ENCODE measurements at regions not wholly inside any gene's neighbourhood (a gene's known extent, or its start where the extent isn't known, plus 50 kb on each side); places are given as distances from the start of the nearest gene placed in this dataset.

DNA sequence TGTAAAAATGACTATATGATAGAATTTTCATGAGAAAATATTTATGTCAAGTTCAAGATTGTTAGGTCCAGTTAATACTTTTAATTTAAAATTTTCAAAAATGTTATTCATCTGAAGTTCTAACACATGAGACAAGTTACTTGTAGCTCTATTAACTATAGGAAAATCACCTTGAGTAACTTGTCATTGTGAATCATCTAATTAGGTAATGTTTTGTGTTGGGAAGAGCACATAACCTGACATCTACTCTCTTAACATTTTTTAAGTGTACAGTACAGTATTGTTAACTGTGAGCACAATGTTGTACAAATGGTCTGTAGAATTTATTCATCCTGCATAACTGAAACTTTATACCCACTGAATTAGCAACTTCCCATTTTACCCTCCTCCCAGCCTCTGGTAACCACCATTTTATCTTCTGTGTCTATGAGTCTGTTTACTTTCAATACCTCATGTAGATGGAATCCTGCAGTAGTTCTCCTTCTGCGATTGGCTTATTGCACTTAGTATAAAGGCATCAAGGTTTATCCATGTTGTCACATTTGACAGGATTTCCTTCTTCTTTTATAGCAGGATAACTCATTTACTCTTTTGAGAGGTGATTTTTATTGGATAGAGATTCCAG lies 54.6 kb downstream of the ARL4A start:
- no peak for DNase-seq

DNA sequence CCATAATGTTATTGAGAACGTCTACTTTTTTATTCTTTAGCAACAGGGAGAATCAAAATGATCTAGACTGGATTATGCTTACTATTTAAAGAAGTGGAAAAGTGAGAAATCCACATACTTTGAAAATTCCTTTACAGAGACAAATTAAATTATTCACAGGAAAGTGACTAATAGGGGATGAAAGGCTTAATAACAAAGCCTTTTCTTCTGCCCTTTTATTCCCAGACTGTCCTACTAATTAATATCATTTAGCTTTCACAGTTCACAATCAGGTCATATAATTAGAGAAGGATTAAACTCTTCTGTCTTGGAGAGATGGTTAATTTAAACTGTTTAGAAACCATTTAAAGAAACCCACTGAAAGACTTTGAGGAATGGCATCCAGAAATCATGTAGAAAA lies 58.8 kb downstream of the ARL4A start:
- DNase-seq = no peak

DNA sequence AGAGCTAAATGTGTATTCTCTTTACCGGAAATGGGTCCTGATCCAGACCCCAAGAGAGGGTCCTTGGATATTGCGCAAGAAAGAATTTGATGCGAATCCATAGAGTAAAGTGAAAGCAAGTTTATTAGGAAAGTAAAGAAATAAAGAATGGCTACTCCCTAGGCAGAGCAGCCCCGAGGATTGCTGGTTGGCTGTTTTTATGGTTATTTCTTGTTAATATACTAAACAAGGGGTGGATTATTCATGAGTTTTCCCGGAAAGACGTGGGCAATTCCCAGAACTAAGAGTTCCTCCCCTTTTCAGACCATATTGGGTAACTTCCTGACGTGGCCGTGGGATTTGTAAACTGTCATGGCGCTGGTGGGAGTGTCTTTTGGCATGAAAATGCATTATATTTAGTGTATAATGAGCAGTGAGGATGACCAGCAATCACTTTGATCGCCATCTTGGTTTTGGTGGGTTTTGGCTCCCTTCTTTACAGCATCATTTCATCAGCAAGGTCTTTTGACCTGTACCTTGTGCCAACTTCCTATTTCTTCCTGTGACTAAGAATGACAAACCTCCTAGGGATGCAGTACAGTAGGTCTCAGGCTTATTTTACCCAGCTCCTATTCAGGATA lies 60.4 kb downstream of the ARL4A start:
- no peak for DNase-seq

DNA sequence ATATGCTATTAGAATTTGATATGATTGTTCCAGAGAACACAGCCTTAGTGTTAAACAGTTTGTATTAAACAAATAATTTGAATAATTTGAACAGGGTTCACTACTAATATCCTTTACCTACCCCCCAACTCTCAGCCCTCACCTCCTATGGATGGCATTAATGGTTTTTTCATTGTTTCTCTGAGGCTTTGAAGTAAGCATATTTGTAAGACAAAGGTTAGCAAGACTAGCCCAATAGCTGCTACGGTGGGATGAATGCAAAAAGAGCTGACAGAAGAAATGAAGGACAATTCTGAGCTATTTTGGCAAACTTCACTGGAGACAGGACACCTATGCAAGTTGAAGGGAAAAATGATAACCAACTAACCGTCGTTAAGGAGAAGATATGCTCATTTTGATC lies 61.6 kb downstream of the ARL4A start:
- DNase-seq = no peak

DNA sequence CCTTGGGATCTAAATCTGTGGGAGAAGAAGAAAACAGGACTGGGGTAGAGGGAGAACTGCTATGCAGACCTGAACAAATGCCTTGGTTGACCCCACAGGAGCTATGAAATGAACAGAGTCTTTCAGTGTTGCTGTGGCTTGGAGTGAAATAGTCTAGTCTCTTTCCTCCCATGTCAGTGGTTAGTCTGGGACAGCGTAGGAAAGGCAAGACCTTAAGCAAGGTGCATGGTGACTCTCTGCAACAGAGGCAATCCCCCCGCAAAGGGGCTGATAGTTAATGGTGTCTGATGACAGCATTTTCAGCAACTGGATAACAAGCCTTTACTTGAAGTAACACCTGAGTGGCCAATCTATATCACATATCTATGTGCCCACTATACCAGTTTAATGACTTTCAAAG lies 62.3 kb downstream of the ARL4A start:
- DNase-seq = no peak

DNA sequence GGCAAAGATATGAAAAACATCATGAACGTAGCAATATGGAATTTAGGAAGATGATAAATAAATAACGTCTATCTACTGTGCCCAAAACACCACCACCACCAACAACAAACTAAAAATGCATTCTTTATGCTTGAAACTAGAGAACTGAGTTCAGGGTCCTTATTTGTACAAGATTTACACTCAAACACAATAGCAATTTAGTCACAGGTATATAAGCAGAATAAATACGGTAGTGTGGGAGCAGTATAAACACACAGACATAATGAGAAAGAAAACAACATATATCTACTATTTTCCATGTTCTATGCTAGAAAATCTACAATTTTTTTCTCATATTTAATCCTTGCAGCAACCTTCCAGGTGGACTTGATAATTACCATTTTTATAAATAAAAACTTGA lies 64.3 kb downstream of the ARL4A start:
- DNase-seq = no peak

DNA sequence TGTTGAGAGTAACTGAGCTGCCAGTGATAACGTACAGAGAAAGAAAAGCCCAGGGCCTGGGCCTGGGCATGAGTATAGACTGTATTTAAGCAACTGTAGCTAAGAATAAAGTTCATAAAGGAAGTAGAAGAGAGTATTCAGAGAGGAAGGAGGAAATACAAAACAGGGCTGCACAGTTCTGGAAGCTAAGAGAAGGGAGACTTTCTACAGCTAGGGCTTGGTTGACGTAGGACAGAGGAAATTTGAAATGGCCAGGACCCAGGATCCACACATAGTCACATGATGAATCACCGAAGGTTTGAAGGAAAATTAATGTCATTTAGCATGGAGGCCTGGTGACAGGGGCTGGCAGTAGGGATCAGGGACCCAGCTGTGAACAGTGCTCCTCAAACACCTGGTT lies 66.7 kb downstream of the ARL4A start:
- no peak for DNase-seq

DNA sequence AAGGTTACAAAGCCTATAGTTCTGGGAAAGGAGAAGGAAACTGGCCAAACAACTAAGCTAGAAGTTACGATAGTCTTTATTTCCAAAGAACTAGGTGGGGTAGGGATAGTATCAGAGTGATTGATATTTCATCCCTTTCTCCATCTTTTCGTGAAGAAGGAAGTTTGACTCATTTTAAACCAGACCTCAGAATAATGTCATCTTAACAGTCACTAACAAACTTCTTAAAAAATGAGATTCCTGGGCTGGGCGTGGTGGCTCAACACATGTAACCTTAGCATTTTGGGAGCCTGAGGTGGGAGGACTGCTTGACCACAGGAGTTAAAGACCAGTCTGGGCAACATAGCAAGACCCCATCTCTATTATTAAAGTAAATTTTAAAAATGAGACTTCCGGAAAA lies 69.4 kb downstream of the ARL4A start:
- DNase-seq = no peak

DNA sequence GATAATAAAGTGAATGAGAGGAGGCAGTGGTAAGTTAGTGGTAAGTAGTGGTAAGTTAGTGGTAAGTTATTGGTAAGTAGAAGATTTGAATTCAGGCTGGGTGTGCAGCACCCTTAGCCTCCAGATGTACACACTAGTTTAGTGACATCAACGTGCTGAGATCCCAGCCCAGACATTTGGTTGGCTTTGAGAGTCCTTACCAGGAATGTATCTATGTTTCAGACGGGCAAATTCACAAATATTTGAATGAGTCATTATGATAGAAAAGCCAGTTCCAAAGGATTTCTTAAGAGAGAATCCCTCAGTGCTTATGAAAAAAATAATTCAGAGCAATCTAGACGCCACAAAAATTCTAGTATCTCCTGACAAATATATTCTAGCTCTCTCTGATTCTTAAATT lies 70.0 kb downstream of the ARL4A start:
- DNase-seq = no peak

DNA sequence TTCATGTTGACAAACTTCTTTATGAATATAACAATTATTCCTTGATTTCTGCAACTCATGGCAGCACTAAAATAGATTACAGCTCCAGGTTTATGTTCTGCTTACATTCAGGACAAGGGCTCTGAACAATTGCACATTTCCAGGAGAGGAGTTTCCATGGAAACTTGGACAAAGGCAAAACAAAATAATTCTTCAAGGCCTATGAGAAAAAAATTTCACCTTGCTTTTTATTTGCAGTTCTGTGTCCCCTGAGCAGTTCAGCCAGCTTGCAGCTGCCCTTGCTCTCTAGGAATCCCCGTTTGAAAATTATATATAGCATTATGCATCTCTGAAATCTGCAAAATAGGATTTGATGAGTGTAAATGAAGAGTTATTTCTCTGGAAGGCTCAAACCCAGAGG lies 71.7 kb downstream of the ARL4A start:
- no peak for DNase-seq

DNA sequence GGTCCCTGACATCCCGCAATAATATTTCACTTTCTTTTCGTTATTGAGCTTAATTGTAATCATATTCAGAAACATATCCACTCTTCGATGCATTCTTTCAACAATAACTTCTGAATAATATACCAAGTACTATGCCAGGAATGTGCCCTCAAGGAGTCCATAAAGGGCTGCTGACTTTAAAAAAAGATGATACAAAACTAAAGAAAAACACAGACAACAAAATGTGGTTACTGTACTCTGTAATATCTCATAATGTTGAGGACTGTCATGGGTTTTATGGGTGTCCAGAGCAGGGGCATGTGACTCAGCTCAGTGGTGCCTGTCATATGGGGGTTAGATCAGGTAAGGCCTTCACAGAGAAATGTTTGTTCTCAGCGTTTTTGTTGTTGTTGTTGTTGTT lies 73.7 kb downstream of the ARL4A start:
- no peak for DNase-seq

DNA sequence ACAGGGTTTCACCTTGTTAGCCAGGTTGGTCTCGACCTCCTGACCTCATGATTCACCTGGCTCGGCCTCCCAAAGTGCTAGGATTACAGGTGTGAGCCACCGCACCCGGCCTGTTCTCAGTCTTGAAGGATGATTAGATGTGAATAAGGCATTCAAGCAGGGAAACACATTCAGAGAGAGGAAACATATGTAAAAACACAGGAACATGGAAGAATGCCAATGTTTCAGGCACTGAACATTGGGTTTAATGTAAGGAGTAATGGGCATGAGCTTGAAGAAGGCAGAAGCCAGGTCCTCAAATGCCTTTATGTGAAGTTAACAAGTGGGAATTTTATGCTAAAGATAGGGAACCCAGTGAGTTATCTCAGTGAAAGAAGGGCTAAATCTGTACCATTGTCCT lies 74.3 kb downstream of the ARL4A start:
- DNase-seq = no peak

DNA sequence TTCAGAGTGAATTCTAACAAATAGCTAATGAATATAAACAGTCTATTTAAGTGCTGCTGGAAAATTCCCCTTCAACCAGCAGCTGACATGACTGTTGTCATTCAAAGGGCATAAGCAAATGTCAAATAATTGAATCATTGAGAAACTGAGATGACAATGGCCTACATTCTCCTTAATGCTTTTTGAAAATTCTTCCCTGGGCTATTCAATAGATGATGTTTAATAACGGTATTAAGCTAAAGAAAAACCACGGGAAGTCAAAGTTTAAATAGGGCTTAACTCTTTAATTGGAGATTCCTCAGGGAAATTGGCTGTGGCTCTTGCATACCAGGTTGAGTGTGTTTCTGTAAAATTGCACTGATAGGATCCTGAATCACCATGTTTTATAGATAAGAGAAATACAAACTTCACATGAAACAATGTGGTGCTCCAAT lies 77.0 kb downstream of the ARL4A start:
- DNase-seq = no peak

DNA sequence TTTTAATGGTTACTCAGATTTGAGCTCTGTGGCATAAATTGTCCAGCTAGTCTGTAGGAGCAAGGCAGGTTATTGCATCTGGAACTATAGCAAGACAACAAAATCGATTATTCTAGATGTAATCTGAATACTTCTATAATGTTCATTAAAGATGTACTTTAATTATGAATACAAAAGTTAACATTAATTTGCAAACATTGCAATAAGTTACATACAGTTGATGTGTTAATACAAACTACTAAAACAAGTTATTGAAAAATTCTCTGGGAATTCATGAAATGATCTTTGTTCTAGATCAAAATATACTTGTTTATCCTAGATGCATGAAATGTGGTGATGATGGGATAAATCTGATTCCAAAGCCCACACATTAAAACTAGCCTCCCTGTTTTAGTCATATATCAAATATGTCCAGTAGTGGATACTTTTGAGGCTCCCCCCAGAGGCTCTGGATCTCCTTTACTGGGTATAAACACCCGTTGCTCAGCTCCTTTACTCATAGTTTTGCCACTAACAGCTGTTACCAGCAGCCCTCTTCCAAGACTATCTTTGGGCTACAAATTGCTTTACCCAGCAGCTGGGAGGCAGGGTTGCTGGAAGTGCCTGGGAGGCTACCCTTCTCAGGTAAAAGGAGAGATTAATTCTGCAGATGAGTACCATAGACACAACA lies 78.1 kb downstream of the ARL4A start:
- no peak for DNase-seq

DNA sequence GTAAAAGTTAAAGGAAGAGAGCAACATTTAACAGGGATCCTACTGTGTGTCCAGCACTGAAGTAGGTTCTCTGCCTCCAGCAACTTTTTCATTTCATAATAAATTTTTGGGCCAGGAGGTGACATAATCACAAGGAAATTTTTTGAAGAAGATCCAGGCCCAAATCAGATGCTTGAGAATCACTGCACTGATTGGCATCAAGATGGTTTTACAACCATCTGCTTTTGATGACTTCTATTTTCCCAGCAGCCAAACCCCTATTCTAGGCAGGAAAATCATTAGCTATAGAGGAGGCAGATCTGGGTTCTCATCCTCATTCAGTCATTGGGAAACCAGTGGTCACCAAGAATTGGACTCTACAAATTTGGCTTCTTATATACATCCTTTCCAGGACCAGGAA lies 79.0 kb downstream of the ARL4A start:
- no peak for DNase-seq

DNA sequence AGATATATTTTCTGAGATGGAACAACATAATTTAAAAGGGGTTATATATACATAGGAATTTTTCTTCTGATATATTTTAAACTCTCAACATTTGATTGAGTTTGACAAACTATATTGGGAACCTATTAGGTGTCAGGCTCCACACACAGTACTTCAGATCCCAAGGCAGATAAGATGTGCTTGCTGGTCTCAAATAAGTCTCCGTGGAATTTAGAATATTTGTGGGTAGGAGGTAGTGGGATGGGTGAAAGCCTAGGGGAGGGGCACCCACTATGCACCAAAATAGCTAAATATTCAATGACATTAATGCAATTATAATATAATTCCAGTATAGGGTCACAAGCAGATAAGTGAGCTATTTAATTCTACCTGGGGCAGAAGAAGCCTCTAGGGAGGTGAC lies 81.5 kb downstream of the ARL4A start:
- no peak for DNase-seq

DNA sequence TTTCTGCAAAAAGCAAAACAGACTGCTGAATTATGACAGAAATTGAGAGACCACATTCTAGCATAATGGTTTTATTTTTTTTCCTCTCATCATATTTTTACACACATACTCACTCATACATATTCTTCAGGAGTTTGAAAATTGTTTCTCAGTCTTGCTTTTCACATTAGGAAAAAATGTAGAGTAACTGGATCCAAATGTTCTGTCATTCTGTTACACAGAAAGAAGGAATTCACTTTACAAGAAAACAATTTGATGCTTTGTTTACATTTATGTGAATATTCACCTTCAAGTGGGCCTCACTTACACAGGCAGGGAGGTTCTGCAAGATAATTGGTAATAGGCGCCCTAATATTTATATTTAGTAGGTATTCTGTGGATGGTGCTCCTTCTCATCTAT lies 82.0 kb downstream of the ARL4A start:
- no peak for DNase-seq

DNA sequence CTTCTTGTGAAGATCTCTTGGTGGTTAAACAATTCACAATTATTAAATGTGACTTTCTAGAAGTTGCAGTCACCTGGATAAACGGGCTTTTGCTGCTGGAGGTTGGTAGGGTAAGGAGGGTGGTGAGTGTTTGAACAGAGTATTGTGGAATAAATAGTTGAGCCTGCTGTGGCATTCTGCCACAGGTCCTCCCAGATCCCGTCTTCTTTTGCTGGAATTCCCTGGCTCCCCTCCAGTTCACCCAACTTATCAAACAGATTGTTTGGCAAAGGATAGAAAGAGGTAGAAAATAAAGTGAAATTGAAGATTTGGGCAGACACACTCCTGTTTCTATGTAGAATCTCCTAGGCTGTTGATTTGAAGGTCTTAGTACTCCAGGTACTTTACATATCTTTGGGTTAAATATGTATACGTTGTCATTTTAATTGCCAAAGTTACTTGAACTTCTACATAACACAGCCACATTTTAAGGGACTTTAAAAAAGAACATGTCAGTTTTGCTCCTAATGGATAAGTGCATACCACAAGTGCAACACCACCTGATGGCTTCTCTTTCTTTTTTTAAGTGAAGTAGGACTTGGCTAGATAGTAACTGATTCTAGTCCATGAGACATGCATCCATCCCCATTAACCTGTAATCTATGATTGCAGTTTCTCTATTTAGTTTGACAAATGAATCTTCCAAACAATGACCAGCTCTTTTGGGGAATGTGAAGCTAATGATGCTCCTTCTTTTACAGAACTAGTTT lies 83.0 kb downstream of the ARL4A start:
- DNase-seq = no peak

DNA sequence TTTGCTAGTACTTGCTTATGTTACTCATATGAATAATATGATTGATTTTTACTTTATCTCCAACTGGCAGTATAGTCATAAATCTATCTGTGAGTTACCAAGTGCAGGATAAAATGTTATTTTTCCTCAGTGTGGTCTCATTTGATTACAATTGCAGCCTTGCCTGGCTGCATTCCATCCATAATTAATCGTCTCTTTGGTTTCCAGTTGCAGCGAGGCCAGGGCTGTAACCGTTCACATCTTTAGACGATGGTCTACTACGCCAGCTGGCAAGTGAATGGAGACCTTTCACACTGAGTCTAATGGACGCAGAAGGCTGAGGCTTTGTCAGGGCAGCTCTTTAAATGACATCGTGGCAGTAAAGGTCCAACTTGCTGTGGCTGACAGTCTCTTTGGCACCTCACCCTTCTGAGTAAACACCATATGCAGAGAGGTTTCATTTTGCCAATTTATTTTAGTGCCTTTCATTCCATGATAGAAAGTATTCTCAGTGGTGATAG lies 84.0 kb downstream of the ARL4A start:
- DNase-seq = no peak

DNA sequence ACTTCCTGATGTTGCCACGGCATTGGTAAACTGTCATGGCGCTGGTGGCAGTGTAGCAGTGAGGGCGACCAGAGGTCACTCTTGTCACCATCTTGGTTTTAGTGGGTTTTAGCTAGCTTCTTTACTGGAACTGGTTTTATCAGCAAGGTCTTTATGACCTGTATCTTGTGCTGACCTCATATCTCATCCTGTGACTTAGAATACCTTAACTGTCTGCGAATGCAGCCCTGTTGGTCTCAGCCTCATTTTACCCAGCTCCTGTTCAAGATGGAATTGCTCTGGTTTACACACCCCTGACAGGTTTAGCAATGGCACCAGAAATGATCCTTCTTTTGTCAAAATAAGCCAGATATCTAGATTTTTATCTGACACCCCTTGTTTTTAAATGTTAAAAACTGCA lies 85.3 kb downstream of the ARL4A start:
- DNase-seq = no peak

DNA sequence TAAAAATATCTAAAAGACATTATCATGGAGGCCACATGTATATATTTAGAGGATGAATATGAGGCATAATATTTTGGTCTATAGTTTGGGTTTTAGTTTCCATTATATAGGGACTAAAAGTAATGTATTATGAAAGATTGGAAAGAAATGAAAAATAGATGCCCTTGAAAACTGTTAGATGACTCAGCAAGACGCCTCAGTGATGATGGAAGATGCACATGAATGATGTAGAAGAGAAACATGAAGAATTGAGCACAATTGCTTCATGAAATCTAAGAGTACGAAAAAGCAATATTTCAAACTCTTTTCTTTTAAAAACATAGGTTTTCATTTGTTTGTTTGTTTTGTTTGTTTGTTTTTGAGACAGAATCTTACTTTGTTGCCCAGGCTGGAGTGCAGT lies 89.8 kb downstream of the ARL4A start:
- DNase-seq = no peak

DNA sequence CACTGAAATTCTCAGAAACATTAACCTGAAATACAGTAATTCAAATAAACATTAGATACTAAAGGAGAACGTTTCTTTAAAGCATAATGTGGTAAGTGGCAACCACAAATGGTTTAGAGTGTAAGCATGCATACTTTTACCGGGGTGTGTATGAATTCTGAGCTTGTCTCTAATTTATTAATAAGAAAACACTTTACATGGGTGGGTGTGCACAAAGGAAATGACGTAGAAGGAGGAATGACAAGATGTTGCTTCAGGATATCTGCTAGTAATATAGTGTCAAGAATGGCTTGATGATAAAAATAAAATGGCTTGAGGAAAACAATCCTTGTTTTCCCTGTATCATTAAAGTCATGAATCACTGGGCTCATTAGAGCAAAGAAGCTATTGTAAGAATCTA lies 92.5 kb downstream of the ARL4A start:
- DNase-seq = no peak

DNA sequence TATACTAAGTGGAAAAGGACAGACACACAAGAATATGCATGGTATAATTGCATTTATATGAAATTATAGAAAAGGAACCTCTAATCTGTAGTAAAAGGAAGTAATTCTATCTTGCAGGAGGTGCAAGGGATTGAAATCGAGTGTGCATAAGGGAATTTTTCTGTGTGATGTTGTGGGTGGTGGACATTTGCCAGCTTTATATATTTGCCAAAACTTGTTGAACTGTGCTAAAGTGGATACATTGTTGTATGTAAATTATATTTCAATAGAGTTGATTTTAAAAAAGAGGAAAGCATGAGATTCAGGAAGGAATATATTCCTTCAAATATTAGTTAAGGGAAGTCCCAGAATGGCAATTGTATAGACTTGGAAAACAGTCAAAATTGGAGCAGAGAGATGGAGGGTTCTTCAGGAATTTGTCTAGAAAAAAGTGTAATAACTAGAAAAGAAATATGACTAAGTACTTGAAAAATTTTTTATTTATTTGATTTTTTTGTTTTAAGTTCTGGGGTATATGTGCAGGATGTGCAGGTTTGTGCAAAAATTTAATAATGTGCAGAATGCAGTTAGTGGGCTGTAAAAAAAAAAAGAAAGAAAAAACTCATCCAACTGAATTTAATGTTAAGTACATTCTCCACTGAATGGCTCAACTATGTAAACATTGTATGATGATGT lies 96.1 kb downstream of the ARL4A start:
- DNase-seq = no peak

All from NCI-H1436 (cell line).